CD4-positive, alpha-beta T cell treated with Interleukin-17A for 4 hours (primary cell): ENCODE measurements at regions not wholly inside any gene's neighbourhood (a gene's known extent, or its start where the extent isn't known, plus 50 kb on each side); places are given as distances from the start of the nearest gene placed in this dataset.
"Not testable (repeated sequence)": the region's sequence is repeated elsewhere in the genome, so short reads cannot be mapped to it uniquely, and the experiment has no call there.

Experiments used
- DNase-seq: peaks from one replicate; pipeline ENCODE4 v3.0.0-alpha.2; 2020; ENCODE audit warnings: mixed read lengths

DNA sequence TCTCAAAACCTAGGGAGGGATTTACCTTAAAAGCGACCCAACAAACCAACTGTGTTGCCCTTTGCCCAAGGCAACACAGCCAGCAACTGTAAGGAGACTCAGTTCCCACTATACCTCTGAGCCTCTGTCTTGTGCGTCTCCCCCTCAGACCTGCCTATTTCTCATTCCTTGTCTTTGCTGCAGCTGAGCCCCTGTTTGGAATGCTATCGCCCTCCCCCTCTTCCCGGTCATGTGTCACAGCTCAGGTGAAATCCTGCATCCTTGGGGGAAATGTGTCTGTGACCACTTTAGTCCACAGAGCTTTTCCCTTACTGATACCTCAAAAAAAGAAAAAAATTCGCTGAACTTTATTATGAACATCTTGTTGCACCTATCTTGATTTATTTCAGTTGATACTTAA is 52.0 kb upstream of the LRIG1 start:
- DNase-seq: no peak

DNA sequence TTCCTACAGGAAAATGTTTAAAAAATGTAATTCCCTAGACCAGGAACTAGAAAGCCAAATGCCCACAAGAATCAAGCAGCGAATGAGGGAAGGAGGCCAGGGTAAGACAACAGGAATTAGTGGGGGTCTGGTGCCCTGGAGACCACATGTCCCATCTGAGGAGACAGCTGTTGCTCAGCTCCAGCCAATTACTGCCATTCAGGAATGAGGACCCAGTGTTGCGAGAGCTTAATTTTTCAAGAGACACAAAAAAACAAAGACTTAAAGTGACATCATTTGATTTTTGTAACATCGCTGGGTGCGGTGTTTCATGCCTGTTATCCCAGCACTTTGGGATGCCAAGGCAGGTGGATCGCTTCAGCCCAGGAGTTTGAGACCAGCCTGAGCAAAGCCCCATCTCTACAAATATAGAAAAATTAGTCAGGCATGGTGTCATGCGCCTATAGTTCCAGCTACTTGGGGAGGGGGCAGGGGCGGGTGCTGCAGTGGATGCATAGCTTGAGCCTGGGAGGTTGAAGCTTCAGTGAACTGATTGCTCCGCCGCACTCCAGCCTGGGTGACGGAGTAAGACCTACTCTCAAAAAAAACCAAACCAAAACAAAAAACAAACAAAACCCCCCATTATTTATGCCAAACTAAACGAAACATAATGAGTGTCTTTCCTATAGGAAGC is 52.8 kb upstream of the LRIG1 start:
- DNase-seq: no peak

DNA sequence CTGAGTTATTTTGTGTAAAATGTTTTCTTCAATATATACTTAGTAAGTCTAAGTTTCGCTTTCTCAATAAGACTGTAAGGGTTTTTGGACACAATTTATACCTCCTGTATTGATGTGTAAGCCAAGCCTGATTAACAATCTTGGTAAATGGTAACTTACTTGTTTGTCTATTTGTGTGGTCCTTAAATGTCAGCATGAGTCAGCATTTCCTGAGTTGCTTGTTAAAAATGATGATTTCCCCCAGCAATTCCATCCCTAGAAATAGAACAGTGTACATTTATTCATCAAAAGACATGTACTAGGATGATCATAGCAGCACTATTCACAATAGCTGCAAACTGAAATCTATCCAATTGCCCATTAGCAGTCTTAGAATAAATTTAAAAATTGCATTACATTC is 53.4 kb upstream of the LRIG1 start:
- DNase-seq: no peak

DNA sequence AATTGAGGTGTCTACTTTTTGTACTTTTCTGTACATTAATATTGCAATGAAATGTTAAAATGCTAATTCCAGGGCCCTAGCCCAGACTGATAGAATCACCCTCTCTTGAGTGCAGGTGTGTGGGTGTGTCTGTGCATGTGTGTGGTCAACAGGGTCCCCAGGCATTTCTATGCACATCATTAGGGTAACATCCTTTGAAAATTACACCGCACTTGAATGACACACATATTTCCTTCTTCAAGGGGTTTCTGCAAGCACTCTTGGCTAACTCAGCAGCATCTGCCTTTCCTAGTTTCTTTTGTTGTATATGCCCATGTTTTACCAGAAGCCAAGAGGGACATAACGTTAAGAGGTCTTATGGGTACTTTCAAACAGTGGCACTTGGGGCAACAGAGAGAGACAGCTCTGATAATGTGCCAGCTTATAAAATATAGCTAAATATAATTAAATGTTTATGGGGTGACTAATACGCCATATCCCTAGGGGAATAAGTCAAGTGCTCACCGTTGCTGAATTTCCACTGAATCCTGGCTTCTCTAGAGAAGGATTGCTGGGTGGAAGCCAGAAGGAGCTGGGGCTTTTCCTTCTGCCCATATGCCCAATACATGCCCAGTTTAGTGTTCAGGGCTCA is 54.5 kb upstream of the LRIG1 start:
- no peak for DNase-seq

DNA sequence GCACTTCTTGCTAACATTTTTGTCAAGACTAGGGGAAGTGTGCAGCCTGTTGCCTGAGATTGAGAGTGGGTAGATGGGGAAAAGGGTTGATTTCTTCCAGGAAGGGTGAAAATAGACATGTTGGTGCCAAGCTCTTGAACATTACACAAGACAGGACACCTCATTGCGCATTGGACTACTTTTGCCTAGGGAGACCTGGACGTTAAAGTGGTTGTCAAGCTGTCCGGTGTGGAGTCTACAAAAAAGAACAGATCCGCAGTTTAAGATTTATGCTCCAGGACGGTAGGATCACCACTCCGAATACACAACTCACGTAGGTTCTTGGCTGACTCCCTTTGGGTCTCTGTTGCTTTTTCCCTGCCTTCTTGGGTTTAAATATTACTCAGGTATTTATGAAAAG is 56.3 kb upstream of the LRIG1 start:
- no peak for DNase-seq

DNA sequence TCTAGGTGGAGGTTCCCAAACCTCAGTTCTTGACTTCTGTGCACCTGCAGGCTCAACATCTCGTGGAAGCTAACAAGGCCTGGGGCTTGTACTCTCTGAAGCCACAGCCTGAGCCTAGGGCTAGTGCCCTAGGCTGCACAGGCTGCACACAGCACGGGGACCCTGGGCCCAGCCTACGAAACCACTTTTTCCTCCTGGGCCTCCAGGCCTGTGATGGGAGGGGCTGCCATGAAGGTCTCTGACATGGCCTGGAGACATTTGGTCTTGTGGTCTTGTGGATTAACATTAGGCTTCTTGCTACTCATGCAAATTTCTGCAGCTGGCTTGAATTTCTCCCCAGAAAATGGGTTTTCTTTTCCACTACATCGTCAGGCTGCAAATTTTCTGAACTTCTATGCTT is 59.1 kb upstream of the LRIG1 start:
- DNase-seq: not testable (repeated sequence)

DNA sequence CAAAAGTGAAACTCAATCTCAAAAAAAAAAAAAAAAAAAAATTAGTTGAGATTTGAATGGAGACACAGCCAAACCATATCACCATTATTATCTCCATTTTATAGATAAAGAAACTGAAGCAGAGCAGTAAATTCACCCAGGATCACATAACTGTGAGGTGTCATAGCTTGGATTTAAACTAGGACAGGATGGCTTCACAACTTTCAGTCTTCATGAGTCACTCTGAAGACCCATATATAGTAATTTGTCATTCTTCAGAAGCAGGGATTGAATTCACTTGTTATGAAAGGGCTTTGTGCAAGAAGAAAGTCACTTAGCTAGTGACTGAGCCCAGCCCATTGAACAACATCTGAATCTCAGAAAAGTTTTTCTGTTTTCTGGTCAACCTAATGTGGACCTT is 60.5 kb upstream of the LRIG1 start:
- DNase-seq: no peak

DNA sequence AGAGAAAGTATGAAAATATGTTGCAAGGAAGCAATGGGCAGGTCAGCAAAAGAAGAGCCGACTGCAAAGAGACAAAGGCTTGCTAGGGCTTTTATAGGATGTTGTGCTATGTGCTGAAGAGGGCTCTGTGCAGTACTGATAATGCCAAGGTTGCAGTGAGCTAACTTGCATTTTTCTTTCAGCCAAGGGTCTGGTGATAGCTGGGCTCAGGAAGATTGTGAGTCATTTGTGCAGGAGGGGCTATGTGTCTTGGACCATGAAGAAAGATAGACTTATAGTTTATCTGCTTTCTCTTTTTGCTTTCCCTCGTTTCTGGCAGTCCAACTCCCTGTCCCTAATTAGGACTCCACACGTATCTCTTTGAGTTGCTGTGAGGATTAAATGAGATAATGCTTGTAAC is 64.5 kb upstream of the LRIG1 start:
- DNase-seq: no peak

DNA sequence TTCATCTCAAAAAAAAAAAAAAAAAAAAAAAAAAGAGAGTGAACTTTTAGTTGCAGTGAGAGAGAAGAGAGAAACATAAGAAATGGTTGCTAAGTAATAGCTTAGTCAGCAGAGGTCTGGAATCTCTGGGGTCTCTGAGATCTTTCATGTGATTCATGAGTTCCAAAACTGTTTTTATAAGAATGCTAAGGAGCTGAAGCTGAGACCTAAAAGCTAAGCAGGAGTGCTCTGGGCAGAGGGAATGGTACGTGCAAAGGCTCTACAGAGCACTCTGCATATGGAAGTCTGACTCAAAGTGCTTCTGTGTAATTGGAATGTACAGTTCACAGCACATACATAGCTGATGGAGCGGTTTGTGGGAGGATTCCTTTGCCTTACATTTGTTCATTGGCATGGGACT is 66.3 kb upstream of the LRIG1 start:
- DNase-seq: no peak

DNA sequence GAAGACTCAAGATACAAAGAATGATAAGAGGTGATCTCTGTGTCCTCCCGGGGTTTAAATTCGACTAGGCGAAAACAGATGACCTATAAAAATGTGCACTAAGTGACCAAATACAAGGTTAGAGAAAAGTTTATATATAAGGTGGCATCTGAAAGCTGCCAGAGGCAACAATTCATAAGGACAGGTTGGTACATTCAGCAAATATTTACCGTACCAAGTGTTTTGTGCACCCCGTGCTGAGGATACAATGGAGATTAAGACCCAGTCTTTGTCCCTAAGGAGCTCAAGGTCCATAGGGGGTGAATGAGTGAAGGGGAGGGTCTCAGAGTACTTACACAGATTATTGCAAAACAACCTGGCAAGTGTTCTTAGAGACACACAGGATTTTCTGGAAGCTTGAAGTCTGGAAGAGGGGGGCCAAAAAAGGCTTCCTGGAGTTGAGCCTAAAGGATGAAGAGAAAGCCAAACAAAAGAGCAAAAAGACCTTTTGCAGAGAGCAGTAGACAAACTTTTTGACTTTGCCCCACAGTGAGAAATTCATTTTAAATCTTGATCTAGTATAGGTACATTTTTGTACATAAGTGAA is 71.4 kb upstream of the LRIG1 start:
- no peak for DNase-seq

DNA sequence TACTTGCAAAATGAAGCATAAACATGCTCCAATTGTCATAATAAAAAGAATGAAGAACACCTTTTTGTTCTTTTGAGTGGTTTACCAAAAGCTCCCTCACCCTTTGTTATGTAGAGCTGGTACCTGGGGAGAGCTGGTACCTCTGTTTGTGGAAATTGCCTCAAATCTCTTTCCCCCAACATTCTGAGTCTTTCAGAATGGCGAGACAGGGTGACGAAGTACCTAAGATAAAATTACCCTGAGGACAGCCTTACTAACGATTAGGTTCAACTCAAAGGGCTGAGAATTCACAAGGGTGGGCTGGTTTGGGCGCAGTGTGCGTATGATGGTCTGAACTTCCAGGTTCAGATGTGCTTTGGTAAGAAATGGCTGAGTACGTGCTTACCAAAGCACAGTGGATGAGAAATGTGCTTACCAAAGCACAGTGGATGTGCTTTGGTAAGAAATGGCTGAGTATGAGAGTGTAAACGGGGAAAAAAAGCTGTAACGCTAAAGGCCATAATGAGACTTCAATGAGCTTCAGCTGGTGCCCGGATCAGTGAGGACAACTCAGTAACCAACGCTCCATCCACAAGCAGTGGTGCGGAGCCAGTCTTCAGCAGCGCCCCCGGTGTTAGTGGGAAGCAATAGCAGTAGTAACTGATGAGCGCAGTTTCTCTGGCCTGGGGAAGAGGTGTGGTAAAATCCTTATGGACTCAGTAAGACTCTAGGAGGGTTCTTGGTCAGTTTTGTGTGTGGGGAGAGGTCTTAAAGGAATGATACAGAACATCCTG is 72.3 kb upstream of the LRIG1 start:
- DNase-seq: no peak

DNA sequence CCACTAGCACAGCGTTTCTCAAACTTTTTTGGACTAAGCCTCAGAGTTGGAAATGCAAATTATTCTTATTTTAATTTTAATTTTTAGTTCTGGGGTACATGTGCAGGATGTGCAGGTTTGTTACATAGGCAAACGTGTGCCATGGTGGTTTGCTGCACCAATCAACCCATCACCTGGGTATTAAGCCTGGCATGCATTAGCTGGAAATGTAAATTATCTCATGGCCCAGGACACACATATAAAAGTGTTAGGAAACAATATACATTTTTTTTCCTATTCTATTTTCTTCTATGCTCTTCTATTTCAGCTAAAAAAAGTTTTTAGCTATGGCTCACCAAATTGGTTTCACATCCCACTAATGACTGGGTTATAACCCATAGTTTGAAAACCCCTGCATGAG is 73.3 kb upstream of the LRIG1 start:
- no peak for DNase-seq

DNA sequence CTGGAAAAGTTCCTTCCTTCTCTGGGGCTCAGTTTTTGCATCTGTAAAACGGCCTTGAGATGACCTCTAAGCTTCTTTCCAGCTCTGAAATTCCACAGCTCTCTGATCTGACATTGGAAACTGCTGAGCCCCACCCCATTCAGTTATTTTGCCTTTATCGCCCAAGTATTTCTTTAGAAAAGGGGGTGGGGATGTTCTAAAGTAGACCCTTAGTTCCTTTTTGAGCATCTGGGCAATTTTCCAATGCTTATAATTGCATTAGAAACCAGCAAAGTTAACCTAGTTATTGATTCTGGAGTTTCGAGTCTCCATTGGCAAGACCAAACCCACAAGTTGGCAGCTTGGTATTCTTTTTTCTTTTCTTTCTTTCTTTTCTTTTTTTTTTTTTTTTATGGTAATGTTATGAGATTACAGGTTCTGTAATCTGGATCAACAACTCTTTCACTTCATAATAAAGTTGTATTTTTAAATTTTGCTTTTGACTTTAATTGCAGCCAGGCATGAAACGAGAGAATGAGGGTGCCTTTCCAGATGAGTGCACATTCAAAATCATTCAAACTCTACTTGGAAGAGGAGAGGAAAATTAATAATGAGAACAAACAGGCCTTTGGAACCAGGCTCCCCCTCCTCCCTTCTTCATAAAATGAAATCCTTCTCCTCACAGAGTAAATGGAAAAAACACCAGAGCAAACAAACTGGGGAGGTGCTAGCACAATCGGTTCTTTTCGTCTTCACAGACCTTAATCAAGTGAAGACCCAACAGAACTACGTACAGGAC is 76.8 kb upstream of the LRIG1 start:
- DNase-seq: no peak

DNA sequence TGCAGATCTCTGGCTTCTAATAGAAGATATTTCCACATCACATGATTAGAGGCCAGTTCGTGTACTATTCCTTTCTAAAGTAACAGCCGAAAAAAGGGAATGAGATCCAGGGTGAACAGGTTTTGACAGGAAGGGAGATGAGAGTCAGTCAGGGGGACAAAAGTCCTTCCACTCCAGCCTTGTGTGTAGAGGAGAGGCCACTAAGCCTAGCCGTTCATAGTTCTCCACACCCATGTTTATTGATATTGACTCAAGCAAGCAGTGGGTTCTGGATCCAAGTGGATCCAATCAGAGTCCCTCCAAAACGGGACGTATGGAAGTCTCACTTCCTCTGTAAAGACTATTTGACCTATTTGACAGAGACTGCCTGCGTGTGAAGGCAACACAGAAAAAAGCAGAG is 80.4 kb upstream of the LRIG1 start:
- DNase-seq: no peak

DNA sequence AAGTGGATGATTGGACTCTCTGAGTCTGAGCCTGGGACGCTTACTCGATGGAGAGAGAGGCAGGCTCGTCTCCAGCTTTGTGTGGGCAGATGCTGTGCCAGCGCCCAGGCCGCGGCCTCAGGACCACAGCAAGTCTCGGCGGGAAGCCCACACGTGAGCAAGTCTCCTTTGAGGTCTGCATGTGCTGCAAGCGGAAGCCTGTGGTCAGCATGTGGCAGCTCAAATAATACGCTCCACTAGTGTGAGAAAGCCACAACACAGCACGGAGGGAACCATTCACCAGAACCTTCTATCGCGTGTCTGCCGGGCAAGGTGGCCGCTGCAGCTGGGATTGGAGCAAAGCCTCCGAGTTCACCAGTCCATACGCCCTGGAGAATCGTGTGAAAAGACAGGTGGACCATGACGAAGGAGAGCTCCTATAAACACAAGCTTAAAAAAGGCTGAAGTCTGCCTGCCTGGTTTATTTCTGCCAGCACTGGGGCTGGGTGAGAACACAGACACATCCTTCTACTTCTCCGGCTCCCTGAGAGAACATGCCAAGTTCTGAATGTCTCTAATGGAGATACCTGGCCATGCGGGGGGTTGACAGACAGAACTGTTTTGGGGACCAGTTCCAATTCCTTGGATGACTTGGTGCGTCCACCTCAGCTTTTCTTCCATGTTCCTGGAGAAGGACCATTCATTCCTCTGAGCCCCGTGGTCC is 82.0 kb upstream of the LRIG1 start:
- peak; percentile 48 for DNase-seq

DNA sequence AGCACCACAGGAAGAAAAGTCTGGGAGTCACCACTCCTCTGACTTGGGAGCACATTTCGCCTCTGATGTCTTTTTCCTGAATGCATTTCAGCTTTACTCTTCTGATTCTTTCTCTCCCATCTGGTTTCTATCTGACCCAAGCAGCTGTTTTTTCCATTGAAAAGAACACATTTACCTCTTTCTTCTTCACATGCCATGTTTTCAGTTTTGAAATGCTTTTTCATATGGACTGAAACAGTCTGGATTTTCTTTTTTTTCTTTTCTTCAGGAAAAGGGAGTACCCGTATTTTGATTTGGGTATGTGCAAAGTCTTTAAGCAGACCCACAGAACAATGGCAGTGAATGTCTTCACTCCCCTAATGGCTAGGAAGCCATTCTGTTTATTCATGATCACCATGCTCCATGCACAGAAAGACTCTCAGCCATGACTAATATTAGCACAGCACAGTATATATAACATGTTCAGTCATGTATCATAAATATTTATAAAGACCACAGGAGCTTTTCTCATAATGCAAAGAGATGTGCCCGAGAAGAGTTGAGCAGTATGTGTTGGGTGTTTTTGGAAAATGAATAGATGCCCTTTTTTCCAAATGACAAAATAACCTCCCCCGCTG is 82.7 kb upstream of the LRIG1 start:
- no peak for DNase-seq

DNA sequence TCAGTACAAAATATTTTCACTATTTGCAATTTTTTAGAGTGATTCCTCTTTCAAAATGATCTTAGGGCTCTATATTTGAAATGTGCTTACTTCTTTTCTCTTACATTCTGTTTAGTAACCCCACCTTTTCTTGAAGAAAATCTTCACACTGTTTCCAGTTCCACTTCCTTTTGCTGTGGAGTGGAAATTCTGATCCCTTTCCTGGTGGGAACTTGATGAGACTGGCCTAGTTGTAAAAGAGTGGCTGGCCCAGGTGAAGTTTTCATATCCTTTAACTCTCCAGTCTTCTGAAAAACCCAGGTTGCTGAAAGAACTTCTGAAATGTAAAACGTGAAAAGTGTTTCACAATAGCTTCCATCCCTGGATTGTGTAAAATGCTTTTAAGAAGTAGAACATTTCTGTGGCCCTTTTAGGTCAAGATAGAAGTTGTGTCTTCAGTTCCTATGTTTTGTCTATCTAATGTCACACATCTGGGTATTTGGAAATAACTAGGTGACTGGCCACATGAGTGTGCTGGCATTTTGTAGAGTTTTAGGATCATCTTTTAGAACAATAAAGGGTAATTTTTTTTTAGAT is 84.8 kb upstream of the LRIG1 start:
- DNase-seq: no peak

DNA sequence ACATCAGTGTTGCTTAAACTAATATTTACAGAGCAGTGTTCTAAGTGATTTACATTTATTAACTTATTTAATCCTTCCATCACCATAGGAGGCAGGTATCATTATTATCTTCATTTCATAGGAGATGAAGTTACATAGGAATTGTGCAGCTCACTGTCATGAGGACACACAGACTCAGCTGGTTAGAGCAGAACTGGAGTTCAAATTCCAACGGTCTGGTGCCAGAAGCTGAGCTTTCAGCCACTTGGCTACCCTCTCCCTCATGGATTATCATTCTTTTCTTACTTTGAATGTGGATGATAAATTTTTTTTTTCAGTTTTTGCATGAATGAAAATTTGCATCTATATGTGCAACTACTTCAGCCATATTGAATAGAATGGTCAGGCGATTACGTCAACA is 86.0 kb upstream of the LRIG1 start:
- DNase-seq: no peak

DNA sequence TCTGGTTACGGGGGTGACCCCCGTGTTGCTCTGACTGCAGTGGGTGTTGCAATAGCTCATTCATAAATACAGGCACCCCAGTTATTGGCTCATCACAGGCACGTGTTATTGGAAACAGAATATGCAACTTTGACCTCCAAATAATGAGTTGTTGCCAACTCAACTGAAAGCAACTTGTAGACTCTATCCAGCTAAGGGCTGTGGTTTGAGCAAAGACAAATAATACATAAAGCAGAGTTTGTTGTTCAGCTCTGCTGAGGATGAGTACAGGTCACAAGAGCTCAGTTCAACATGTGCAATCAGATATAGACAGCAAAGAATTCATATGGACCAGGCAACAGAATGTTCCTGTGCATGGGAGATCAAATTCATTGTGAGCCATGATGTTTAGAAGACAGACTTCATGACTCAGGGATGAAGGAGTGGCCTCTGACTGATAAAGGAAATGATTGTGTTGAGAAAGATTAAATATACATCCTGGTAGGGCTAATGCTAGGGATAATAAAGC is 87.6 kb upstream of the LRIG1 start:
- DNase-seq: no peak

DNA sequence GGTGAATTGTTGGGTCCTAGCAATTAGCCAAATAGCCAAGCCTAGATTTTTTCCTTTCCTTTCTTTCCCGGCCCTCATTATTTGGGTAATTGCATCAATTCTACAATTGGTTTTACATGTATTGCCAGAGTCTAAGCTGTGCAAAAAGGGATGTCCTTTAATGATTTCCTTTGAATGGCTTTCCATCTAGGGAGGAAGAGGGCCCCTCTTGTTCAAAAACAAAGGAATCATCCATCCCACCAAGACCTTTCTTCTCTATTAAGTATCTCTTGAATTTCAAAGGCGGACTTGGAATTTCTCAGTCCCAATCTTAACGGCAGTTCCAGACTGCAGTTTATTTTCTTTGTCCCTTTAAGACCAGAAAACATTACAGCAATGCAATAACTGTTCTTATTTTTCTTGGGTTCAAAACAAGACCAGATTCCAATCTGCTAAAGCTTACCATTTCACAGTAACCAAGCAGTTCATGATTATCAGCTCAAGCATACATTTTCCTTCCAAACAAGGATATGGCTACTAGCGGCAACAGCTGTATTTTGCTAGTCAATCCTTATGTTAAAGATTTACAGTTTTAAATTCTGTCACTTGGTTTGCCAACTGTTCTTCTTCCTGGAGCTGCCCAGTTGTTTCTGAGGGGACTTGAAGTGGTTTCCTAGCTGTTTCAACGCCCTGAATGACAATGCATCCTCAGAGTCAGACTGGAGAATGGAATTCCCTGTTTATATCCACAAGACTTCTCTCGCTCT is 91.4 kb upstream of the LRIG1 start:
- DNase-seq: no peak
